Esophagus squamous epithelium (tissue), 4 donors: ENCODE measurements at regions not wholly inside any gene's neighbourhood (a gene's known extent, or its start where the extent isn't known, plus 50 kb on each side); places are given as distances from the start of the nearest gene placed in this dataset.
"Not testable (repeated sequence)": the region's sequence is repeated elsewhere in the genome, so short reads cannot be mapped to it uniquely, and the experiment has no call there.

Experiments used
- CTCF ChIP-seq, 6 experiments: fragments of 450-650 bp in 4 of 6; fragments of 200-600 bp in 2 of 6; sonication (generic) in 2 of 6; IDR thresholded peaks; one replicate each; pipeline ENCODE4 v1.5.1; 2016 to 2019; ENCODE audit warnings: antibody characterized with exemption in 6 of 6, mild to moderate bottlenecking in 4 of 6, moderate library complexity in 4 of 6
- POLR2A ChIP-seq, 4 donors: fragments of 450-650 bp; IDR thresholded peaks; one replicate each; pipeline ENCODE4 v1.6.1; 2017; ENCODE audit warnings: antibody characterized with exemption in 4 of 4, mild to moderate bottlenecking in 4 of 4, moderate library complexity in 3 of 4

- TF ChIP-seq CTCF, POLR2A (IDR thresholded peaks at IDR 0.05): not testable (repeated sequence)
Measured at GRCh38 chr5:61236715-61237114, 74.4 kb upstream of the SMIM15 start.
